Activated CD8-positive, alpha-beta T cell treated with anti-CD3 and anti-CD28 coated beads, Interleukin-2, amount 10 ng/mL, durations not matched to agents 7 days and 5 days (primary cell): ENCODE measurements at regions not wholly inside any gene's neighbourhood (a gene's known extent, or its start where the extent isn't known, plus 50 kb on each side); places are given as distances from the start of the nearest gene placed in this dataset.

Experiments
- ATAC-seq: fragments of 150-1000 bp; cut with Tn5 transposase; one replicate; pipeline ENCODE4 v1.10.0; 2021; ENCODE audit warnings: moderate library complexity
- CTCF ChIA-PET: fragments of 350-600 bp; sonication (Branson Sonifier 250); formaldehyde crosslinking; loops from one replicate; lab custom pipeline; 2021; ENCODE audit warnings: antibody characterized with exemption; lab: Charles Lee
- POLR2A ChIA-PET: fragments of 350-600 bp; sonication (Branson Sonifier 250); formaldehyde crosslinking; loops from one replicate; lab custom pipeline; 2021; ENCODE audit warnings: antibody characterized with exemption; lab: Charles Lee
- DNase-seq: peaks from one replicate; pipeline ENCODE4 v3.0.0-alpha.2; 2020
- H3K27ac Mint-ChIP-seq: one replicate; pipeline ENCODE4 v1.8.0; 2021; ENCODE audit warnings: mild to moderate bottlenecking, mixed read lengths
- H3K27me3 Mint-ChIP-seq: one replicate; pipeline ENCODE4 v1.8.0; 2021; ENCODE audit warnings: low read depth, mixed read lengths
- H3K36me3 Mint-ChIP-seq: one replicate; pipeline ENCODE4 v1.8.0; 2021; ENCODE audit warnings: low read depth, mixed read lengths
- H3K4me1 Mint-ChIP-seq: one replicate; pipeline ENCODE4 v1.8.0; 2021; ENCODE audit warnings: low read depth, mixed read lengths
- H3K4me3 Mint-ChIP-seq: one replicate; pipeline ENCODE4 v1.8.0; 2021; ENCODE audit warnings: mild to moderate bottlenecking, mixed read lengths
- H3K9me3 Mint-ChIP-seq: one replicate; pipeline ENCODE4 v1.8.0; 2022; ENCODE audit warnings: mixed read lengths; ENCODE audit not compliant: insufficient read depth

GRCh38 chr17:36720131-36720530 lies 118.7 kb downstream of the MRM1 start:
- Mint-ChIP-seq H3K9me3 (no peaks in the 10 kb centered on the region), H3K27me3 (peaks cover 4% of the 10 kb centered on the region), H3K4me1 (peaks cover 40% of the 10 kb centered on the region), H3K36me3 (no peaks in the 10 kb centered on the region), H3K4me3 (no peak overlapping the region), H3K27ac (no peak overlapping the region)
- ATAC-seq (no peak), DNase-seq (no peak)
- POLR2A ChIA-PET = no interaction called here
- CTCF ChIA-PET = interaction anchor here (0.9 to 3.8 kb wide), 2 partner anchors 14 to 118 kb away, joined by 3 to 20 read pairs; partner anchors contain the start of gene MRM1

- Mint-ChIP-seq H3K27ac (peak overlapping the region; percentile 95), H3K27me3 (peaks cover 4% of the 10 kb centered on the region), H3K4me1 (peaks cover 54% of the 10 kb centered on the region), H3K4me3 (peak overlapping the region; percentile 73), H3K36me3 (no peaks in the 10 kb centered on the region), H3K9me3 (no peaks in the 10 kb centered on the region)
- ATAC-seq (peak; percentile 41), DNase-seq (no peak)
- ChIA-PET CTCF (interaction anchor here (1.4 to 3.8 kb wide), 3 partner anchors 16 to 120 kb away, joined by 4 to 20 read pairs (median 15); partner anchors contain the start of gene MRM1), POLR2A (no interaction called here)
Observed at GRCh38 chr17:36721560-36722120, 120.3 kb downstream of the MRM1 start.

GRCh38 chr17:36722121-36722902 lies 120.9 kb downstream of the MRM1 start:
- peaks cover 4% of the 10 kb centered on the region for H3K27me3 Mint-ChIP-seq
- H3K9me3 Mint-ChIP-seq = no peaks in the 10 kb centered on the region
- ATAC-seq (peak; percentile 94), DNase-seq (peak; percentile 84)
- peak overlapping the region; percentile 95 for H3K27ac Mint-ChIP-seq
- ChIA-PET CTCF (interaction anchor here (0.8 to 3.8 kb wide), 6 partner anchors 16 to 188 kb away, joined by 3 to 20 read pairs (median 4); partner anchors contain the start of genes MRM1, MYO19 and PIGW), POLR2A (interaction anchor here (0.8 to 1.9 kb wide), 5 partner anchors 10 to 176 kb away, joined by 3 to 7 read pairs (median 6); partner anchors contain the start of gene MRM1)
- peak overlapping the region; percentile 73 for H3K4me3 Mint-ChIP-seq
- peaks cover 61% of the 10 kb centered on the region for H3K4me1 Mint-ChIP-seq
- H3K36me3 Mint-ChIP-seq = no peaks in the 10 kb centered on the region

- ATAC-seq (no peak), DNase-seq (no peak)
- peaks cover 67% of the 10 kb centered on the region for H3K4me1 Mint-ChIP-seq
- CTCF ChIA-PET = interaction anchor here (0.8 to 3.8 kb wide), 5 partner anchors 17 to 188 kb away, joined by 3 to 20 read pairs (median 3); partner anchors contain the start of genes MRM1, MYO19 and PIGW
- H3K36me3 Mint-ChIP-seq = no peaks in the 10 kb centered on the region
- peaks cover 4% of the 10 kb centered on the region for H3K27me3 Mint-ChIP-seq
- POLR2A ChIA-PET = interaction anchor here (0.8 to 1.9 kb wide), 5 partner anchors 9 to 176 kb away, joined by 3 to 7 read pairs (median 6); partner anchors contain the start of gene MRM1
- H3K9me3 Mint-ChIP-seq = no peaks in the 10 kb centered on the region
- H3K27ac Mint-ChIP-seq = peak overlapping the region; percentile 89
- H3K4me3 Mint-ChIP-seq = peak overlapping the region; percentile 69
Observed at GRCh38 chr17:36722903-36723263, 121.5 kb downstream of the MRM1 start.

- peak overlapping the region; percentile 28 for H3K27ac Mint-ChIP-seq
- no peak for DNase-seq
- no peak overlapping the region for H3K4me3 Mint-ChIP-seq
- peaks cover 73% of the 10 kb centered on the region for H3K4me1 Mint-ChIP-seq
- H3K9me3 Mint-ChIP-seq = no peaks in the 10 kb centered on the region
- POLR2A ChIA-PET = interaction anchor here (0.8 to 1.9 kb wide), 4 partner anchors 32 to 122 kb away, joined by 3 to 7 read pairs (median 4); partner anchors contain the start of gene MRM1
- ATAC-seq = no peak
- H3K27me3 Mint-ChIP-seq = peaks cover 6% of the 10 kb centered on the region
- CTCF ChIA-PET = interaction anchor here (1.1 to 3.8 kb wide), 4 partner anchors 18 to 189 kb away, joined by 3 to 20 read pairs (median 9); partner anchors contain the start of genes MRM1, MYO19 and PIGW
- H3K36me3 Mint-ChIP-seq = no peaks in the 10 kb centered on the region
Observed at GRCh38 chr17:36723459-36724025, 122.2 kb downstream of the MRM1 start.

GRCh38 chr17:36726199-36726598 lies 124.8 kb downstream of the MRM1 start:
- ChIA-PET CTCF (interaction anchor here (0.7 to 1.2 kb wide), 6 partner anchors 21 to 514 kb away, joined by 3 to 5 read pairs (median 4); no protein-coding TSS in a partner anchor), POLR2A (interaction anchor here (0.6 to 0.7 kb wide), 2 partner anchors 8 to 70 kb away, joined by 3 read pairs; no protein-coding TSS in a partner anchor)
- DNase-seq = peak; percentile 36
- ATAC-seq = no peak
- Mint-ChIP-seq H3K4me3 (no peak overlapping the region), H3K36me3 (no peaks in the 10 kb centered on the region), H3K27ac (peak overlapping the region; percentile 70), H3K27me3 (peaks cover 11% of the 10 kb centered on the region), H3K4me1 (peaks cover 67% of the 10 kb centered on the region), H3K9me3 (no peaks in the 10 kb centered on the region)

- Mint-ChIP-seq H3K4me3 (no peak overlapping the region), H3K27me3 (peaks cover 13% of the 10 kb centered on the region), H3K4me1 (peaks cover 58% of the 10 kb centered on the region), H3K9me3 (no peaks in the 10 kb centered on the region), H3K36me3 (no peaks in the 10 kb centered on the region), H3K27ac (no peak overlapping the region)
- no peak for ATAC-seq
- no peak for DNase-seq
- POLR2A ChIA-PET = no interaction called here
- CTCF ChIA-PET = interaction anchor here (1.0 kb wide), 1 partner anchor 125 kb away, joined by 3 read pairs; no protein-coding TSS in a partner anchor
Observed at GRCh38 chr17:36727052-36727451, 125.7 kb downstream of the MRM1 start.

- DNase-seq (no peak), ATAC-seq (no peak)
- peaks cover 56% of the 10 kb centered on the region for H3K4me1 Mint-ChIP-seq
- no peak overlapping the region for H3K27ac Mint-ChIP-seq
- no peak overlapping the region for H3K4me3 Mint-ChIP-seq
- H3K36me3 Mint-ChIP-seq = no peaks in the 10 kb centered on the region
- ChIA-PET POLR2A (no interaction called here), CTCF (interaction anchor here (1.0 kb wide), 1 partner anchor 125 kb away, joined by 3 read pairs; no protein-coding TSS in a partner anchor)
- H3K9me3 Mint-ChIP-seq = no peaks in the 10 kb centered on the region
- peaks cover 18% of the 10 kb centered on the region for H3K27me3 Mint-ChIP-seq
Observed at GRCh38 chr17:36727577-36727976, 126.2 kb downstream of the MRM1 start.

- H3K4me3 Mint-ChIP-seq = no peak overlapping the region
- CTCF ChIA-PET = no interaction called here
- DNase-seq = no peak
- H3K4me1 Mint-ChIP-seq = peaks cover 48% of the 10 kb centered on the region
- no peak overlapping the region for H3K27ac Mint-ChIP-seq
- H3K36me3 Mint-ChIP-seq = no peaks in the 10 kb centered on the region
- ATAC-seq = no peak
- no peaks in the 10 kb centered on the region for H3K9me3 Mint-ChIP-seq
- H3K27me3 Mint-ChIP-seq = peaks cover 18% of the 10 kb centered on the region
- POLR2A ChIA-PET = no interaction called here
Observed at GRCh38 chr17:36728030-36728991, 126.9 kb downstream of the MRM1 start.

- H3K27ac Mint-ChIP-seq = no peak overlapping the region
- no peaks in the 10 kb centered on the region for H3K9me3 Mint-ChIP-seq
- peaks cover 20% of the 10 kb centered on the region for H3K27me3 Mint-ChIP-seq
- no peaks in the 10 kb centered on the region for H3K36me3 Mint-ChIP-seq
- H3K4me1 Mint-ChIP-seq = peaks cover 32% of the 10 kb centered on the region
- no peak overlapping the region for H3K4me3 Mint-ChIP-seq
- ChIA-PET CTCF (no interaction called here), POLR2A (no interaction called here)
- DNase-seq (no peak), ATAC-seq (no peak)
Observed at GRCh38 chr17:36730095-36730808, 128.9 kb downstream of the MRM1 start.
